ENCODE measurements at regions not wholly inside any gene's neighbourhood (a gene's known extent, or its start where the extent isn't known, plus 50 kb on each side); places are given as distances from the start of the nearest gene placed in this dataset.

DNA sequence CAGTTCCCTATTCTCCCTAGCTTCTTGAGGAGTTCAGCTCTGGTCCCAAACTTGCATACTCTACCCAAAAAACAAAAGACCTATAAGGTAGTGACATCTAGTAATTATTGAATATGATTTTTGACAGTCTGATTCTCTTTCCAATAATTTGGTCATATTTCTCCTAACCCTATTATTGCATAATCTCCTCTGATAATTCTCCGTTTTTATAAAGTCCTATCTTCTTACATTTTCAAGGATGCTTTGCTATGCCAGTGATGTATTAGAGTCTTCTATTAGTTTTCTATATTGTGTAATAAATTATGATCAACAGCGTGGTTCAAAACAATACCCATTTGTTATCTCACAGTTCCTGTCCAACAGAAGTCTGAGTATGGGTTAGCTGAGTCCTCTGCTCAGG, 426.3 kb downstream of the BCL11A start:
- Mint-ChIP-seq H3K36me3 (ENCODE audit: low read depth) (no peaks in the 10 kb centered on the region), H3K27ac (no peak overlapping the region), H3K27me3 (ENCODE audit: low read depth) (peaks cover 5% of the 10 kb centered on the region), H3K9me3 (peaks cover 9% of the 10 kb centered on the region), H3K4me3 (no peak overlapping the region), H3K4me1 (no peaks in the 10 kb centered on the region)
- TF ChIP-seq, protein P1, sequence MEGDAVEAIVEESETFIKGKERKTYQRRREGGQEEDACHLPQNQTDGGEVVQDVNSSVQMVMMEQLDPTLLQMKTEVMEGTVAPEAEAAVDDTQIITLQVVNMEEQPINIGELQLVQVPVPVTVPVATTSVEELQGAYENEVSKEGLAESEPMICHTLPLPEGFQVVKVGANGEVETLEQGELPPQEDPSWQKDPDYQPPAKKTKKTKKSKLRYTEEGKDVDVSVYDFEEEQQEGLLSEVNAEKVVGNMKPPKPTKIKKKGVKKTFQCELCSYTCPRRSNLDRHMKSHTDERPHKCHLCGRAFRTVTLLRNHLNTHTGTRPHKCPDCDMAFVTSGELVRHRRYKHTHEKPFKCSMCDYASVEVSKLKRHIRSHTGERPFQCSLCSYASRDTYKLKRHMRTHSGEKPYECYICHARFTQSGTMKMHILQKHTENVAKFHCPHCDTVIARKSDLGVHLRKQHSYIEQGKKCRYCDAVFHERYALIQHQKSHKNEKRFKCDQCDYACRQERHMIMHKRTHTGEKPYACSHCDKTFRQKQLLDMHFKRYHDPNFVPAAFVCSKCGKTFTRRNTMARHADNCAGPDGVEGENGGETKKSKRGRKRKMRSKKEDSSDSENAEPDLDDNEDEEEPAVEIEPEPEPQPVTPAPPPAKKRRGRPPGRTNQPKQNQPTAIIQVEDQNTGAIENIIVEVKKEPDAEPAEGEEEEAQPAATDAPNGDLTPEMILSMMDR (IDR thresholded peaks at IDR 0.05; ENCODE audit: unreplicated experiment in 3 of 3) = no peak

DNA sequence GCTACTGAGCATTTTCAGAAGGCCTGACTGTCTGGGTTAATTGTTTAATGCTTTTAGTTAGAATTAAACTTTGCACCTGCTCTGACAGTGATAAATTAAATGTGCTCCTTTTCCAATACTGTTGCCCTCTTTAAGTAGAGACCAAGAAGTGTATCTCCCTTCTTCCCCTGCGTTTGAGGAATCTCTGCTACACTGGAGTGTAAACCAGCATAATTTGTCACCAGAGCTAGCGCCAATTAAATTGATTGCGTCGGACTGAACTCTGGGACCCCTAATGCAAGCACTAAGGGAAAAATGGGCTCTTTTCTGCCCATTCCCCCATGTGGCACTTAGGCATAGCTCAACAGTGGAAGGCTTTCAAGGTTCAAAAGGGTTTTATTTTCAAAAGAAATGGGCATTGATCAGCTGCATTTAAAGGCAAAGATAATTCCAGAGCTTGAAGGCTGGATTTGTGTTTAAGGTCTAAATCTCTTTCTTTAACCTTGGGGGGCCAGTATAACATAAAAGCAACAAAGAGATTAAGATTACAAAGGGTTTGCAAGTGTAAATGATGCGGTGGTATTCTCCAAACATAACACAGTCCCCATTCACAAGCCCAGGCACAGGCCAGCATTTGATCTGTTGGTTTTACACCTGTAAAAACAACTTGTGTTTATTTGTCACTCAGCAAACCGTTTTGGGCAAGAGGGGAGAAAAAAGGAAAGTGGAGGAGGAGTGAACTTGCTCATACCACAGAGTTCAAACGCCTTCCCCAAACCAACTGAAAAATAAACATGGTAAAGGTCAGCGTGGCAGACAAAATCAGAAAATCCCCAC, 427.6 kb downstream of the BCL11A start:
- peaks cover 6% of the 10 kb centered on the region for H3K9me3 Mint-ChIP-seq
- H3K36me3 Mint-ChIP-seq (ENCODE audit: low read depth) = no peaks in the 10 kb centered on the region
- peaks cover 5% of the 10 kb centered on the region for H3K27me3 Mint-ChIP-seq (ENCODE audit: low read depth)
- no peak overlapping the region for H3K4me3 Mint-ChIP-seq
- TF ChIP-seq, protein P1 (IDR thresholded peaks at IDR 0.05; ENCODE audit: unreplicated experiment in 3 of 3) = no peak
- H3K4me1 Mint-ChIP-seq = no peaks in the 10 kb centered on the region
- no peak overlapping the region for H3K27ac Mint-ChIP-seq

GRCh38 chr2:60119778-60120177, 433.7 kb downstream of the BCL11A start:
- H3K27me3 Mint-ChIP-seq (ENCODE audit: low read depth) = no peaks in the 10 kb centered on the region
- peaks cover 38% of the 10 kb centered on the region for H3K9me3 Mint-ChIP-seq
- no peak overlapping the region for H3K27ac Mint-ChIP-seq
- H3K4me1 Mint-ChIP-seq = no peaks in the 10 kb centered on the region
- TF ChIP-seq, protein P1 (IDR thresholded peaks at IDR 0.05; ENCODE audit: unreplicated experiment in 3 of 3) = no peak
- peaks cover 8% of the 10 kb centered on the region for H3K36me3 Mint-ChIP-seq (ENCODE audit: low read depth)
- H3K4me3 Mint-ChIP-seq = no peak overlapping the region

- no peaks in the 10 kb centered on the region for H3K27me3 Mint-ChIP-seq (ENCODE audit: low read depth)
- H3K9me3 Mint-ChIP-seq = peaks cover 47% of the 10 kb centered on the region
- peaks cover 13% of the 10 kb centered on the region for H3K36me3 Mint-ChIP-seq (ENCODE audit: low read depth)
- H3K27ac Mint-ChIP-seq = no peak overlapping the region
- H3K4me3 Mint-ChIP-seq = no peak overlapping the region
- H3K4me1 Mint-ChIP-seq = no peaks in the 10 kb centered on the region
- TF ChIP-seq, protein P1 (IDR thresholded peaks at IDR 0.05; ENCODE audit: unreplicated experiment in 3 of 3) = no peak
Observed at GRCh38 chr2:60118917-60119316, 434.5 kb downstream of the BCL11A start.

- Mint-ChIP-seq H3K4me1 (no peaks in the 10 kb centered on the region), H3K9me3 (peaks cover 51% of the 10 kb centered on the region), H3K27ac (no peak overlapping the region), H3K36me3 (ENCODE audit: low read depth) (peaks cover 13% of the 10 kb centered on the region), H3K4me3 (no peak overlapping the region), H3K27me3 (ENCODE audit: low read depth) (no peaks in the 10 kb centered on the region)
- TF ChIP-seq, protein P1 (IDR thresholded peaks at IDR 0.05; ENCODE audit: unreplicated experiment in 3 of 3) = no peak
Observed at GRCh38 chr2:60118061-60118460, 435.4 kb downstream of the BCL11A start.

All from nephron (organoid).